Skeletal muscle tissue (tissue), 3 donors: ENCODE measurements at regions not wholly inside any gene's neighbourhood (a gene's known extent, or its start where the extent isn't known, plus 50 kb on each side); places are given as distances from the start of the nearest gene placed in this dataset.
A peak's percentile ranks its signal among the peaks of the same experiment; 100 is the strongest.

ENCODE experiments used
- H3K27ac ChIP-seq: one replicate; pipeline ENCODE4 v1.7.0; 2013; ENCODE audit warnings: mild to moderate bottlenecking, low read depth, low read length, inconsistent platforms
- H3K27me3 ChIP-seq, 3 donors: one replicate each; pipeline ENCODE4 v1.7.0; 2013; ENCODE audit warnings: low read length in 3 of 3; ENCODE audit not compliant: control insufficient read depth in 3 of 3, insufficient read depth in 3 of 3
- H3K36me3 ChIP-seq, 3 donors: one replicate each; pipeline ENCODE4 v1.7.0; 2013; ENCODE audit warnings: low read length in 3 of 3; ENCODE audit not compliant: control insufficient read depth in 3 of 3, insufficient read depth in 3 of 3
- H3K4me1 ChIP-seq, 3 donors: one replicate each; pipeline ENCODE4 v1.7.0; 2013; ENCODE audit warnings: low read length in 3 of 3, mild to moderate bottlenecking in 3 of 3; ENCODE audit not compliant: control insufficient read depth in 3 of 3, insufficient read depth in 3 of 3
- H3K4me3 ChIP-seq, 3 donors: one replicate each; pipeline ENCODE4 v1.7.0; 2013; ENCODE audit warnings: low read length in 3 of 3
- H3K9ac ChIP-seq, 3 donors: one replicate each; pipeline ENCODE4 v1.7.0; 2013; ENCODE audit warnings: low read length in 3 of 3, mild to moderate bottlenecking in 3 of 3, moderate library complexity in 2 of 3, low read depth in 1 of 3
- H3K9me3 ChIP-seq, 3 donors: one replicate each; pipeline ENCODE4 v1.7.0; 2013; ENCODE audit warnings: low read length in 3 of 3; ENCODE audit not compliant: control insufficient read depth in 3 of 3
- donor health status: Osteomylitis.

GRCh38 chr3:150179330-150179729 lies 208.6 kb upstream of the PFN2 start:
- H3K9ac ChIP-seq: no peak overlapping the region
- no peak overlapping the region for H3K4me3 ChIP-seq
- H3K27me3 ChIP-seq: no peaks in the 10 kb centered on the region
- peaks cover 0 to 8% (median 6%) of the 10 kb centered on the region in 3 donors for H3K4me1 ChIP-seq
- H3K36me3 ChIP-seq: no peaks in the 10 kb centered on the region
- no peak overlapping the region for H3K27ac ChIP-seq
- no peaks in the 10 kb centered on the region for H3K9me3 ChIP-seq

DNA sequence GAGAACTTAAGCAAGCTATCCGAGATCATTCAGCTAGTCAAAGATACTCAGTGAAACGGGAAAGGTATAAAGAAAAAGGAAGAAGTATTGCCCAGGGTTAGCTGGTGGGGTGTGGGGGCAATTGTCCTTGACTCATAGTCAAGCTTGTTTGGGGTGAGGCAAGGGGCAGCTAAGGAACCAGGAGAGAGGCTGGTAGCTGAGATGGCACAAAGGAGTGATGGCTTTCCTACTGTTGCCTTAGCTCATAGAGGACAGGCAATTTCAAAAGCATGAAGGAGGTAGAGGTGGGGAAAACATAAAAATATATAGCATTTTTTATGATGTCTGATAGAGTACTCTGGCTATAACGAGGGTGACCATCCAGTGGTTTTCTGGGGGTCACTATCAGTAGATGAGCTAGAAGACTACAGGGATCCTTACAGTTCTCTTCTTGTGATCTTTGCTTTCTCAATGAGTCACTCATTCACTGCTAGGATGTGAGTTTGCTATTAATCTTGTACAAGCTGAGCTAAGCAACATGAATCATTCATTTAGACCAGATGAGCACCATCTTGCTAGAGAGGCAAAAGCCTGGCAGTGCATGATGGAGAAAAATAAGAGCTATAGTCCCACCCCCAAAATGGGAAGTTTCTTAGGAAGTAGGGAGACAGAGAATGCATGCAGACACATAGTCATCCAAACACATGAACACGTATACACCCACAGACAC lies 207.1 kb upstream of the PFN2 start:
- Histone ChIP-seq H3K27ac (no peak overlapping the region), H3K36me3 (no peaks in the 10 kb centered on the region), H3K4me3 (no peak overlapping the region), H3K4me1 (no peaks in the 10 kb centered on the region), H3K27me3 (no peaks in the 10 kb centered on the region), H3K9me3 (no peaks in the 10 kb centered on the region), H3K9ac (no peak overlapping the region)

GRCh38 chr3:150174179-150174578 lies 203.5 kb upstream of the PFN2 start:
- Histone ChIP-seq H3K9ac (no peak overlapping the region), H3K27me3 (no peaks in the 10 kb centered on the region), H3K4me1 (peaks cover 2 to 11% (median 8%) of the 10 kb centered on the region in 3 donors), H3K27ac (no peak overlapping the region), H3K4me3 (no peak overlapping the region), H3K9me3 (no peaks in the 10 kb centered on the region), H3K36me3 (no peaks in the 10 kb centered on the region)

DNA sequence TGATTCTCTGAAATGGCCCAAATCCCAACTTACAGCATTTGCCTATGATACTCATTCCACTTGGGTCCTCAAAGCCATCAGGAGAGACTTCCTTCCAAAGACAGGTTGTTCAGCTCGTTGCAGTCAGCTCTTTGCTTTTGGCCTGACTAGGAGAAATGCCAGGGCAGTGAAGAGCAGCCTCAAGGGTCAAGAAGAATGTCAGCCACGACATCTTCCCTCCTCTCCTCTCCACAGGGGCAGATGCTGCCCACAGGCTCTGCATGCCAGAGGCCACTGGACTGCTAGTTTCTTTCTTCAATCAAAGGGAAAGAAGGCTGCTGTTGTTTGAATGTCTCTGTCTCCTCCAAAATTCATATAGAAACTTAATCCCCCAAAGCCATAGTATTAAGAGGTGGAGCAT lies 201.7 kb upstream of the PFN2 start:
- Histone ChIP-seq H3K9ac (no peak overlapping the region), H3K4me3 (no peak overlapping the region), H3K27me3 (no peaks in the 10 kb centered on the region), H3K4me1 (peaks cover 13 to 23% (median 16%) of the 10 kb centered on the region in 3 donors), H3K36me3 (no peaks in the 10 kb centered on the region), H3K9me3 (no peaks in the 10 kb centered on the region), H3K27ac (no peak overlapping the region)

GRCh38 chr3:150170852-150171520 lies 200.3 kb upstream of the PFN2 start:
- Histone ChIP-seq H3K9ac (no peak overlapping the region), H3K4me3 (no peak overlapping the region)

GRCh38 chr3:150169330-150169940 lies 198.7 kb upstream of the PFN2 start:
- Histone ChIP-seq H3K4me3 (no peak overlapping the region), H3K27ac (peak overlapping the region; percentile 67), H3K4me1 (peaks cover 13 to 23% (median 16%) of the 10 kb centered on the region in 3 donors), H3K27me3 (no peaks in the 10 kb centered on the region), H3K36me3 (no peaks in the 10 kb centered on the region), H3K9me3 (no peaks in the 10 kb centered on the region), H3K9ac (peak overlapping the region in 1 of 3 donors; percentile 10)

More at GRCh38 chr3:150170852-150171520, 200.3 kb upstream of the PFN2 start:
- no peaks in the 10 kb centered on the region for H3K9me3 ChIP-seq
- no peak overlapping the region for H3K27ac ChIP-seq
- H3K27me3 ChIP-seq: no peaks in the 10 kb centered on the region
- H3K4me1 ChIP-seq: peaks cover 13 to 23% (median 16%) of the 10 kb centered on the region in 3 donors
- H3K36me3 ChIP-seq: no peaks in the 10 kb centered on the region

GRCh38 chr3:150168698-150169097 lies 198.0 kb upstream of the PFN2 start:
- H3K36me3 ChIP-seq: no peaks in the 10 kb centered on the region
- H3K9me3 ChIP-seq: no peaks in the 10 kb centered on the region
- no peaks in the 10 kb centered on the region for H3K27me3 ChIP-seq
- H3K4me1 ChIP-seq: peaks cover 13 to 23% (median 16%) of the 10 kb centered on the region in 3 donors
- H3K9ac ChIP-seq: peak overlapping the region in 1 of 3 donors; percentile 10
- H3K4me3 ChIP-seq: no peak overlapping the region
- peak overlapping the region; percentile 67 for H3K27ac ChIP-seq

DNA sequence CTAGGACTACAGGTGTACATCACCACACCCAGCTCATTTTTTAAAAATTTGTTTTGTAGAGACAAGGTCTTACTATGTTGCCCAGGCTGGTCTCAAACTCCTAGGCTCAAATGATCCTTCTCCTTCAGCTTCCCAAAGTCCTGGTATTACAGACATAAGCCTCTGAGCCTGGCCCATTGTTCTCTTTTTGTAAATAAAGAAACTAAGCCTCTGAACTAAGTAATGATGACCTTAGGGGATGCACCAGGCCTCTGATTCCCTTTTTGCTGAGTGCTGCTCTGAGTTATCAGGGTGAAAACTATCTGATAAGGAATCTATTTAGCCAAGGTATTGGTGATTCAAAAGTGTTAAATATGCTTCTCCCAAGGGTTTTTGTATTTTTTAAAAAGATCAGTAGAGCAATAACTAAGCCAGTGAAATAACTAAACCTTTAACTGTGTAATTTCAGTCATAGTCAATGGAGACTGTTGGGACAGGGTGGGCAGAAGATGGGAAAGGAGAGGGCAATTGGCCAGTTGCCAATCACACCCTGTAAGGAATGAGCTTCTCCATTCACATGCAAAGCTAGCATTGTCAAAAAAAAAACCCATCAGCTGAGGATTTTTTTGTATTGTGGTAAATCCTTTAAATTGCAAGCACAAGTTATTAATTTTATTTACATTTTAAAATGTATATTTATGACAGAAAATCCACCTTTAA lies 194.8 kb upstream of the PFN2 start:
- no peaks in the 10 kb centered on the region for H3K9me3 ChIP-seq

DNA sequence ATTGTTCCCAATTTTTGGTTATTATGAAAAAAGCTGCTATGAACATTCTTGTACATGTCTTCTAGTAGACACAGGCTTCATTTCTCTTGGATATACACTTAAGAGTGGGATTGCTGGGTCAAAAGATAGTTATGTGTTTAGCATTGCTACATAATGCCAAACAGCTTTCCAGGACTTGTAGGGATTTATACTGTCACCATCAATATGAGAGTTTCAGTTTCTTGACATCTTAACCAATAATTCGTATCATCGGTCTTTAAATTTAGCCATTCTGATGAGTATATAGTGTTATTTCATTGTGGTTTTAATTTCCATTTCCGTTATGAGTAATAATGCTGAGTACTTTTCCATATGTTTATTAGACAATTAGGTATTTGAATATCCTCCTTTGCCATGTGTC lies 190.3 kb upstream of the PFN2 start:
- Histone ChIP-seq H3K9ac (no peak overlapping the region), H3K4me1 (no peaks in the 10 kb centered on the region), H3K27ac (no peak overlapping the region), H3K9me3 (no peaks in the 10 kb centered on the region), H3K36me3 (no peaks in the 10 kb centered on the region), H3K27me3 (no peaks in the 10 kb centered on the region), H3K4me3 (no peak overlapping the region)

More for the DNA sequence above, 194.8 kb upstream of the PFN2 start:
- Histone ChIP-seq H3K36me3 (no peaks in the 10 kb centered on the region), H3K4me1 (peaks cover 12 to 16% (median 13%) of the 10 kb centered on the region in 3 donors), H3K4me3 (no peak overlapping the region), H3K9ac (no peak overlapping the region), H3K27ac (no peak overlapping the region), H3K27me3 (no peaks in the 10 kb centered on the region)
